ENCODE measurements at regions not wholly inside any gene's neighbourhood (a gene's known extent, or its start where the extent isn't known, plus 50 kb on each side); places are given as distances from the start of the nearest gene placed in this dataset.

GRCh38 chr11:23211221-23211620, 350.9 kb upstream of the CCDC179 start:
- no peak for FAIRE-seq

DNA sequence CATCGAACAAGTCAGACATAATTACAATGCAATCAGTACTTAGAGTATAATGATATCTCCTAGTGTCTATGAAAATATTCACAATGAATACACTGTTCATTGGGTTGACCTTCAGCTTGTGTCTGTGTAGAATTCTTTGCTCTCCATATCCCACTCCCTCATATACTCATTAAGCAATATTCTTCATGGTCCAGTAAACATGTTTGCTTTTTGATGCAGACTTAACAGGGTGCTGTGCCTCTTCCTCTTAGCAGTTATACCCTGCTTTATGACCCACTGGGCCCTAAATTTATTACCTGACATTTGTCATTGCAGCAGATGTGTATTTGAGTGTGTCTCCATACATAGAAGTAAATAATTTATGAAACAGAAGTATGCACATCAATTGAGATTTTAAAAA, 352.5 kb upstream of the CCDC179 start:
- dilution Hi-C loops (cut with MboI; ENCODE audit: extremely low pct_ligation_motif_present, low sequenced_read_pairs) = no loop called here
- FAIRE-seq = no peak
- no peaks in the 10 kb centered on the region for H3K9me1 ChIP-seq (ENCODE audit: control insufficient read depth, extremely low read depth, insufficient read depth, low read length)

More at GRCh38 chr11:23211221-23211620, 350.9 kb upstream of the CCDC179 start:
- Histone ChIP-seq H2AFZ (ENCODE audit: control insufficient read depth, low read length) (no peak overlapping the region), H4K20me1 (ENCODE audit: control insufficient read depth, extremely low read depth, insufficient read depth, low read length) (no peaks in the 10 kb centered on the region), H3K9me1 (ENCODE audit: control insufficient read depth, extremely low read depth, insufficient read depth, low read length) (no peaks in the 10 kb centered on the region), H3K4me2 (ENCODE audit: control insufficient read depth, extremely low read depth, insufficient read depth, low read depth, low read length) (no peak overlapping the region), H3K27me3 (ENCODE audit: control insufficient read depth, extremely low read depth, insufficient read depth, low read length) (no peaks in the 10 kb centered on the region), H3K27ac (ENCODE audit: control insufficient read depth, insufficient read depth, low read length) (no peak overlapping the region), H3K9me3 (ENCODE audit: control insufficient read depth, low read depth, low read length) (no peaks in the 10 kb centered on the region), H3K36me3 (ENCODE audit: control insufficient read depth in 2 of 2, extremely low read depth in 1 of 2, insufficient read depth in 2 of 2, low read length in 2 of 2) (no peaks in the 10 kb centered on the region), H3K79me2 (ENCODE audit: control insufficient read depth, insufficient read depth, low read length) (no peaks in the 10 kb centered on the region), H3K4me1 (ENCODE audit: control insufficient read depth, extremely low read depth, insufficient read depth, low read length) (no peaks in the 10 kb centered on the region), H3K9ac (ENCODE audit: control insufficient read depth, extremely low read depth, insufficient read depth, low read length) (no peak overlapping the region), H3K4me3 (ENCODE audit: control insufficient read depth in 2 of 3, extremely low read depth in 1 of 3, insufficient read depth in 2 of 3, low read depth in 1 of 3, low read length in 3 of 3) (no peak overlapping the region)
- dilution Hi-C loops (cut with MboI; ENCODE audit: extremely low pct_ligation_motif_present, low sequenced_read_pairs) = no loop called here
- TF ChIP-seq EZH2 (IDR thresholded peaks at IDR 0.05; ENCODE audit: low read length) = no peak
- TF ChIP-seq, protein P1, sequence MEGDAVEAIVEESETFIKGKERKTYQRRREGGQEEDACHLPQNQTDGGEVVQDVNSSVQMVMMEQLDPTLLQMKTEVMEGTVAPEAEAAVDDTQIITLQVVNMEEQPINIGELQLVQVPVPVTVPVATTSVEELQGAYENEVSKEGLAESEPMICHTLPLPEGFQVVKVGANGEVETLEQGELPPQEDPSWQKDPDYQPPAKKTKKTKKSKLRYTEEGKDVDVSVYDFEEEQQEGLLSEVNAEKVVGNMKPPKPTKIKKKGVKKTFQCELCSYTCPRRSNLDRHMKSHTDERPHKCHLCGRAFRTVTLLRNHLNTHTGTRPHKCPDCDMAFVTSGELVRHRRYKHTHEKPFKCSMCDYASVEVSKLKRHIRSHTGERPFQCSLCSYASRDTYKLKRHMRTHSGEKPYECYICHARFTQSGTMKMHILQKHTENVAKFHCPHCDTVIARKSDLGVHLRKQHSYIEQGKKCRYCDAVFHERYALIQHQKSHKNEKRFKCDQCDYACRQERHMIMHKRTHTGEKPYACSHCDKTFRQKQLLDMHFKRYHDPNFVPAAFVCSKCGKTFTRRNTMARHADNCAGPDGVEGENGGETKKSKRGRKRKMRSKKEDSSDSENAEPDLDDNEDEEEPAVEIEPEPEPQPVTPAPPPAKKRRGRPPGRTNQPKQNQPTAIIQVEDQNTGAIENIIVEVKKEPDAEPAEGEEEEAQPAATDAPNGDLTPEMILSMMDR (optimal IDR thresholded peaks at IDR 0.05 in 1 of 3, IDR thresholded peaks at IDR 0.05 in 1 of 3, conservative IDR thresholded peaks at IDR 0.05 in 1 of 3; ENCODE audit: extremely low read depth in 1 of 3, insufficient read depth in 2 of 3, low read length in 3 of 3) = no peak
- no peak for DNase-seq (ENCODE audit: low read depth, low spot score)

More for the DNA sequence above, 352.5 kb upstream of the CCDC179 start:
- Histone ChIP-seq H3K4me3 (ENCODE audit: control insufficient read depth in 2 of 3, extremely low read depth in 1 of 3, insufficient read depth in 2 of 3, low read depth in 1 of 3, low read length in 3 of 3) (no peak overlapping the region), H4K20me1 (ENCODE audit: control insufficient read depth, extremely low read depth, insufficient read depth, low read length) (no peaks in the 10 kb centered on the region), H3K27ac (ENCODE audit: control insufficient read depth, insufficient read depth, low read length) (no peak overlapping the region), H3K27me3 (ENCODE audit: control insufficient read depth, extremely low read depth, insufficient read depth, low read length) (no peaks in the 10 kb centered on the region), H3K4me2 (ENCODE audit: control insufficient read depth, extremely low read depth, insufficient read depth, low read depth, low read length) (no peak overlapping the region), H3K36me3 (ENCODE audit: control insufficient read depth in 2 of 2, extremely low read depth in 1 of 2, insufficient read depth in 2 of 2, low read length in 2 of 2) (no peaks in the 10 kb centered on the region), H3K79me2 (ENCODE audit: control insufficient read depth, insufficient read depth, low read length) (no peaks in the 10 kb centered on the region), H3K9ac (ENCODE audit: control insufficient read depth, extremely low read depth, insufficient read depth, low read length) (no peak overlapping the region), H2AFZ (ENCODE audit: control insufficient read depth, low read length) (no peak overlapping the region), H3K4me1 (ENCODE audit: control insufficient read depth, extremely low read depth, insufficient read depth, low read length) (no peaks in the 10 kb centered on the region), H3K9me3 (ENCODE audit: control insufficient read depth, low read depth, low read length) (no peaks in the 10 kb centered on the region)
- TF ChIP-seq, protein P1 (optimal IDR thresholded peaks at IDR 0.05 in 1 of 3, IDR thresholded peaks at IDR 0.05 in 1 of 3, conservative IDR thresholded peaks at IDR 0.05 in 1 of 3; ENCODE audit: extremely low read depth in 1 of 3, insufficient read depth in 2 of 3, low read length in 3 of 3) = no peak
- TF ChIP-seq EZH2 (IDR thresholded peaks at IDR 0.05; ENCODE audit: low read length) = no peak
- no peak for DNase-seq (ENCODE audit: low read depth, low spot score)
